ENCODE measurements at regions not wholly inside any gene's neighbourhood (a gene's known extent, or its start where the extent isn't known, plus 50 kb on each side); places are given as distances from the start of the nearest gene placed in this dataset.

- Mint-ChIP-seq H3K36me3 (ENCODE audit: low read depth) (no peaks in the 10 kb centered on the region), H3K9me3 (peaks cover 12% of the 10 kb centered on the region), H3K27ac (no peak overlapping the region), H3K27me3 (no peaks in the 10 kb centered on the region), H3K4me1 (ENCODE audit: low read depth) (no peaks in the 10 kb centered on the region), H3K4me3 (no peak overlapping the region)
- intact Hi-C loops (cut with micrococcal nuclease), result no loop called here
Observed at GRCh38 chr4:96146686-96147085, 306.8 kb downstream of the PDHA2 start.

DNA sequence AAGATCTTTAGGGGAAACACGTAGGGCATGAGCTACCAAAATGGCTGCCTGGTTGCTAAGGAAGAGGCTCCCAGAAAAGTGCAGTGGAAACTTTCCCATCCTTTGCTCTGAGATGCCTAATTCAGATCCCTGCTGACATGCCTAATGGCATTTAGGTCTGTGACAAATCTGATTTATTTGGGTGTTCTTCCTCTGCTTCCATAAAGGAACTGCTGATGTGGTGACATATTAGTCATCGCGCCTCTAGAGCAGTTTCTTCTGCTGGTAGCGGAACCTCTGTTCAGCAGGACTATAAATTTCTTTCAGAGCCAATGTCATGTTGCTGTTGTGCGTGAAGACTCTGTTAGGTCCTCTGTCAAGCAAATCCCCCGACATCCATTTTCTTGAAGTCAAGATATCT is 310.0 kb downstream of the PDHA2 start:
- H3K4me1 Mint-ChIP-seq (ENCODE audit: low read depth), result no peaks in the 10 kb centered on the region
- H3K9me3 Mint-ChIP-seq, result peaks cover 7% of the 10 kb centered on the region
- no peaks in the 10 kb centered on the region for H3K36me3 Mint-ChIP-seq (ENCODE audit: low read depth)
- H3K4me3 Mint-ChIP-seq, result no peak overlapping the region
- intact Hi-C loops (cut with micrococcal nuclease), result no loop called here
- H3K27ac Mint-ChIP-seq, result no peak overlapping the region
- no peaks in the 10 kb centered on the region for H3K27me3 Mint-ChIP-seq

DNA sequence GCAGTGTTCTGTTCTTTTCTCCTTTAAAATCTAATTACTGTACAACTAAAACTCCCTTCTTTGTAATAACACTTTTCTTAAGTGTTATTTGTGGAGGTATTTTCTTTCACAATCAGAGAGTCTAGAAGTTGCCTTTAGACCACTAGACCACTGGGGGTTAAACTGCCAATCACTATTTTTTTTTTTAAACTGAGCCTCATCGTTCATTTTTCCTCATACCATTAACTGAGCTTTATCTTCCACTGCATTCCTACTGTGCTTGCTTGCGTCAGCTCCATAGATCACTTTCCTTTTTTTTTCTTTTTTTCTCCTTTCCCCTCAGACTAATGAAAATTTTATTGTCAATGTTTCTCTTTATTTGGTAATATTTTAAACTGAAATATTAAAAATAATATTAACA is 310.6 kb downstream of the PDHA2 start:
- Mint-ChIP-seq H3K4me3 (no peak overlapping the region), H3K9me3 (peaks cover 7% of the 10 kb centered on the region), H3K27me3 (no peaks in the 10 kb centered on the region), H3K27ac (no peak overlapping the region), H3K36me3 (ENCODE audit: low read depth) (no peaks in the 10 kb centered on the region), H3K4me1 (ENCODE audit: low read depth) (no peaks in the 10 kb centered on the region)
- intact Hi-C loops (cut with micrococcal nuclease), result no loop called here

DNA sequence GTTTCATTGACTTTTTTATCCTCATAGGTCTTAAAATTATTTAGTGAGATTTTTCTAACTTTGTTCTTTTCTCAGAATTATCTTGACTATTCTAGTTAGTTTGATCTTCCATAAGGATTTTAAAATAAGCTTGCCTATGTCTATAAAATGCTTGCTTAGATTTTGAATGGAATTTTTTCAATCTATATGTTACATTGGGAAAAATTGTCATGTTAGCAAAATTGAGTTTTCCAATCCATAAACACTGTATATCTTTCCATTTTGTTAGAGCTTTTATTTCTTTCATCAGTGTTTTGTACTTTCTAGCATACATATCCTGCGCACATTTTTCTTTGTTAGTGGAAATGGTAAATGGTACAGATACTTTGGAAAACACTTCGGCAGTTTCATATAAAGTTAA is 312.9 kb downstream of the PDHA2 start:
- Mint-ChIP-seq H3K4me1 (ENCODE audit: low read depth) (no peaks in the 10 kb centered on the region), H3K9me3 (peaks cover under 1% of the 10 kb centered on the region), H3K27ac (no peak overlapping the region), H3K4me3 (no peak overlapping the region), H3K27me3 (no peaks in the 10 kb centered on the region), H3K36me3 (ENCODE audit: low read depth) (no peaks in the 10 kb centered on the region)
- intact Hi-C loops (cut with micrococcal nuclease), result no loop called here

GRCh38 chr4:96154676-96155075 is 314.8 kb downstream of the PDHA2 start:
- intact Hi-C loops (cut with micrococcal nuclease), result no loop called here
- no peaks in the 10 kb centered on the region for H3K36me3 Mint-ChIP-seq (ENCODE audit: low read depth)
- H3K4me3 Mint-ChIP-seq, result no peak overlapping the region
- H3K27ac Mint-ChIP-seq, result no peak overlapping the region
- no peaks in the 10 kb centered on the region for H3K4me1 Mint-ChIP-seq (ENCODE audit: low read depth)
- H3K27me3 Mint-ChIP-seq, result no peaks in the 10 kb centered on the region
- H3K9me3 Mint-ChIP-seq, result no peaks in the 10 kb centered on the region

DNA sequence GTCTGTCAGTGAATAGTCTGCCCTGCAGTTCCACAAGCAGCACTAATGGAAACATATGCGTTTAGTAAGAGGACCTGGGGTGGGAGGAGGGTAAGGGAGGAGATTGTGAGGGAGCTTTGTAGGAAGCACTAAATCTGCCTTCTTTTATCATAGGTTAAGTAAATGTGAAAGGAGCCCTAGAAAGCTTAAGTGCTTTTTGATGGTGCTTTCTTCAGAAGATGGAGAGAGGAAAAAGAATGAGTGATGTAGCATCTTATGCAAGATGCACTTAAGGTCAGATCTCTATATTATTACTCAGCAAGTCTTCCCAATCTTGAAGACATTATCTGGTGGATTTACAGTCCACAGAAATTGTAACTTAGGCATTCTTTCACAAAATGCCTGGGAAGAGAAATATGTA is 322.7 kb downstream of the PDHA2 start:
- H3K9me3 Mint-ChIP-seq, result peaks cover 25% of the 10 kb centered on the region
- no peaks in the 10 kb centered on the region for H3K36me3 Mint-ChIP-seq (ENCODE audit: low read depth)
- intact Hi-C loops (cut with micrococcal nuclease), result no loop called here

DNA sequence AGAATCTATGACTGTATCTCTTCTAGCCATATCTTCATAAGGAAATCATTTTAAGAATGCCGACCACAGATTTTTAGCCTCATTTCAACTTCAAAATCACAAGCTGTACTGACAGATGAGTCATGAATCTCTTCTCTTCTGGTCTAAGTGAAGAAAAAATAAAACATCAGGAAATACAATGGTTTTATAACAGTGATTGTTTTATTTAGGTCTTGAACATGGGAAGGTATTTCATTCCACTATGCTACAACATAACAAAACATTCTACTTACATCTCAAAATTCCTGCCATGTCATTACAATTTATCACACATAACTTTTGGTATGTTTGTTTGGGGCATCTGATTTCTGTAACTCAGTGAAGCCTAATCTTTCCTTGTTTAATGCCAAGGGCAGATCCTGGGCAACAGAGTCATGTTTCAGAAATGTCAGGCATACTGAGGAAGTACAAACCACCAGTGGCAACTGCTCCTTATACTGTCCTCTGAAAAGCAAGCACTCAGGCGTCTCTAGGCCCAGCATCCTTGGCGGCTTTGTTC is 325.0 kb downstream of the PDHA2 start:
- intact Hi-C loops (cut with micrococcal nuclease), result no loop called here
- H3K9me3 Mint-ChIP-seq, result peaks cover 25% of the 10 kb centered on the region
- no peaks in the 10 kb centered on the region for H3K4me1 Mint-ChIP-seq (ENCODE audit: low read depth)
- no peak overlapping the region for H3K4me3 Mint-ChIP-seq
- H3K27me3 Mint-ChIP-seq, result no peaks in the 10 kb centered on the region
- H3K36me3 Mint-ChIP-seq (ENCODE audit: low read depth), result no peaks in the 10 kb centered on the region
- no peak overlapping the region for H3K27ac Mint-ChIP-seq

More for the DNA sequence above, 322.7 kb downstream of the PDHA2 start:
- Mint-ChIP-seq H3K27me3 (no peaks in the 10 kb centered on the region), H3K4me3 (no peak overlapping the region), H3K27ac (no peak overlapping the region), H3K4me1 (ENCODE audit: low read depth) (no peaks in the 10 kb centered on the region)

DNA sequence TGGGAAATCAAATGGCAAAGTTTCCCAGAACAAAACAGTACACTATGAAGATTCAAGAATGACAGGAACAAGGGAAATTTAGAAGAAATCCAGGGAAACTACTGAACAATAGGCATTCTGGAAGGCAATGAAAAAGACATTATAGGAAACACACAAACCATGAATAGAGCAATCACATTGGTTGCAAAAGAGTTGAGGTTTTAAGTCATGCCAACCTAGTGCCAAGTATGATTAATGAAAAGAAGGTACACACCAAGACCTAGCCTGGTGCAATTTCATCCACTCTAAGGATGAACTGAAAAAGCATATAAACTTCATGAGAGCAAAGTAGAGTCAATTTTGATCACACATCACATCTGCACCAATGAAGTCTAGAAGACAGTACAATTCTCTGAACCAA is 326.9 kb downstream of the PDHA2 start:
- Mint-ChIP-seq H3K36me3 (ENCODE audit: low read depth) (no peaks in the 10 kb centered on the region), H3K27ac (no peak overlapping the region), H3K4me1 (ENCODE audit: low read depth) (no peaks in the 10 kb centered on the region), H3K27me3 (no peaks in the 10 kb centered on the region), H3K9me3 (peaks cover 26% of the 10 kb centered on the region), H3K4me3 (no peak overlapping the region)
- intact Hi-C loops (cut with micrococcal nuclease), result no loop called here

DNA sequence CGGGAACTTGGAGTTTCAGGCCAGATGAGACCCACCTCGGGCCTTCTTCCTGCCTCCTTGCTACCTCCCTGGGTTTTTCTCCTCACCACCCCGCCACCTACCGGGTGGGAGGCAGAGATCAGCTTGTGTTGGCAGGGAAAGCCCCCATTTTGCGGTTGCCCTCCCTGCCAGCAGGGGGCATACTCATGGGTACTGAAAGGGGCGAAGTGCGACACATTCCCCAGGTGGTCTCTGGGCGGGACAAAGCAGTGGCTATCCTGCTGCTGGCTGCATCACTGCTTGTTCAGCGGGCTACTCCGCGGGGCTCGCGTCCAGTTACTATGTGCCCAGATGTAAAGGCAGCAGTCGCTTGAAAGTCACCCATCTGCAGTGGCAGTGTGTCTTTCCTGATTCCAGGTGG is 330.3 kb downstream of the PDHA2 start:
- Mint-ChIP-seq H3K27me3 (no peaks in the 10 kb centered on the region), H3K4me3 (no peak overlapping the region), H3K9me3 (peaks cover 25% of the 10 kb centered on the region), H3K27ac (no peak overlapping the region), H3K36me3 (ENCODE audit: low read depth) (no peaks in the 10 kb centered on the region), H3K4me1 (ENCODE audit: low read depth) (no peaks in the 10 kb centered on the region)
- intact Hi-C loops (cut with micrococcal nuclease), result no loop called here

- Mint-ChIP-seq H3K4me3 (no peak overlapping the region), H3K27me3 (no peaks in the 10 kb centered on the region), H3K9me3 (peaks cover 19% of the 10 kb centered on the region), H3K27ac (no peak overlapping the region), H3K4me1 (ENCODE audit: low read depth) (no peaks in the 10 kb centered on the region), H3K36me3 (ENCODE audit: low read depth) (no peaks in the 10 kb centered on the region)
- intact Hi-C loops (cut with micrococcal nuclease), result no loop called here
Observed at GRCh38 chr4:96173756-96174155, 333.9 kb downstream of the PDHA2 start.

DNA sequence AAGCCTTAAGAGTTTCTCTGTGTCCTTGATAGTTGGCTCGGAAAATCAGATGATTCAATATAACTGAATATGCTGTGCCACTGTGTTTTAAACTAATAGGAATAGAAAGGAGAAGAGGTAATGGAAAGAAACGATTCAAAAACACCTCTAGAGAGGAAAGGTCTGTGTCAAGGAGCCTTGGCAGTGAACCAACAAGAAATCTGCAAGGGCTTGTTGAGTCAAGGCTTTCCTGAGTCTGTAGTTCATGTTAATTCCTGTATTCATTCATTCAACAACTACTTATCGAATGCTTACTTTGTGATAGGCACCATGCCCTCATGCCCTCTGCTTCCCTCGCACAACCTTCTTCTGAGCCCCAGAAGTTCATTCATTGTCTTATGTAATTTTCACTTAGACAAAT is 336.0 kb downstream of the PDHA2 start:
- Mint-ChIP-seq H3K4me1 (ENCODE audit: low read depth) (no peaks in the 10 kb centered on the region), H3K27me3 (no peaks in the 10 kb centered on the region), H3K9me3 (peaks cover 19% of the 10 kb centered on the region), H3K4me3 (no peak overlapping the region), H3K36me3 (ENCODE audit: low read depth) (no peaks in the 10 kb centered on the region), H3K27ac (no peak overlapping the region)
- intact Hi-C loops (cut with micrococcal nuclease), result no loop called here

DNA sequence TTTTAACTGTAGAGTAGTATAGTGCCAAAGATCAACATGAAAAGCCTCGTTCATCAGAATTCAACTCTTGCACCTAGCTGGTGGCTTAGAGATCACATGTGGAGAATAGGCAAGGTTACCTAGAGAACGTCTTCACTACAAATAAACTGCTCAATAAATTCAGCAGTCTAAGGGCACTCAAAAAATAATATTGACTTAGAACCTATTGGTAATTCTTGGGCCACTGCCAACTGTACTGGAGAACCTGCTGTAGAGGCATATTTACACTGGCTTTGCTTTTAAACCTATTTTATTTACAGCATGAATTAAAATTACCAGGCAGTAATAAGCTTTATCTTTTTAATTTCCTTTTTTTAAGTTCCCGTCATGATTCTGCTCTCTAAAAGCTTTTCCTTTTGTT is 343.7 kb downstream of the PDHA2 start:
- Mint-ChIP-seq H3K4me1 (ENCODE audit: low read depth) (no peaks in the 10 kb centered on the region), H3K27me3 (no peaks in the 10 kb centered on the region), H3K27ac (no peak overlapping the region), H3K4me3 (no peak overlapping the region), H3K36me3 (ENCODE audit: low read depth) (no peaks in the 10 kb centered on the region), H3K9me3 (peaks cover 23% of the 10 kb centered on the region)
- intact Hi-C loops (cut with micrococcal nuclease), result no loop called here

DNA sequence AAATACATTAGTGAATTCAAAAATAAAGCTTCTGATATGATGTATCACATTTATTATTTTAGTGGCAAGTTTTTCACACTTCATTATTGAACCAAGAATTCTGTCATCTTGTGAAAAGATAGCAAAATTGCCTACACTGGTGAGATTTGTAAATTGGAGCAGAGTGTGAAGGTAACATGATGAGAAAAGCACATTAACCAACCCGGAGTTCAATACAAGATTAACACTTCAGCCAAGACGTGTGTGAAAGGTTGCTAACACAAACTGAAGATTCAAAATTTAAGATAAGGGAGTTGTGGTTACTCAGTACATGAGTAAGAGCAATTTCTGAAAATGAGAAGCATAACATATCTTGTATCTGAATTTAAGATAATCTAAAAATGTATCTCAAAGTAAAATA is 346.7 kb downstream of the PDHA2 start:
- Mint-ChIP-seq H3K27ac (no peak overlapping the region), H3K4me3 (no peak overlapping the region), H3K4me1 (ENCODE audit: low read depth) (no peaks in the 10 kb centered on the region), H3K27me3 (no peaks in the 10 kb centered on the region), H3K9me3 (peaks cover 32% of the 10 kb centered on the region), H3K36me3 (ENCODE audit: low read depth) (no peaks in the 10 kb centered on the region)
- intact Hi-C loops (cut with micrococcal nuclease), result no loop called here

DNA sequence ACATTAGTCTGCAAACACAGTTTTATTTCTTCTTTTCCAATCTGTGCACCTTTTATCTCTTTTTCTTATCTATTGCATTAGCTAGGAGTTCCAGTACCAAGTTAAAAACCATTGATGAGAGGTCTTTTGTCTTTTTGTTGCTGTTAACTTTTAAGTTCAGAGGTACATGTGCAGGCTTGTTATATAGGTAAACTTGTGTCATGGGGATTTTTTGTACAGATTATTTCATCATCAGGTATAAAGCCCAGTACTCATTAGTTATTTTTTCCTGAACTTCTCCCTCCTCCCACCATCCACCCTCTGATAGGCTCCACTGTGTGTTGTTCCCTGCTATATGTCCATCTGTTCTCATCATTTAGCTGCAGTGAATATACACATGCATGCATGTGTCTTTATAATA is 349.9 kb downstream of the PDHA2 start:
- Mint-ChIP-seq H3K9me3 (peaks cover 33% of the 10 kb centered on the region), H3K4me3 (no peak overlapping the region)

DNA sequence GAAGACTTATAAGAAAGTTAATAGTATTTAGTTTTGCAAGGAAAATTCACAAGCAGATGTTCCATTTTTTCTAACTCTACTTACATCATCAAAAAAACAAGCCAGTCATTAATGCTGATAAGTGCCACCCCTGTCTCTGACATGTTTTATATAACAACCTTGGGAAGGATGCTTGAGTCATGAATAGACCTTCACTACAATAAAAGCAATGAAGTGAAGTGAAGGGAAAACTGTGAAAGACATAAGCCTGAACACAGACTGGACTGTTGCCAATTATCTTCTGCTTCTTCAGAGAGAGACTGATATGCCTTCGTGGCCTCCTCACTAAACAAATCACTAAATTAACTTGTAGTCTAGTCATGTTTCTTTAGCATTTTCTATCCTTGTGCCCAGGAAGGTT is 353.2 kb downstream of the PDHA2 start:
- H3K36me3 Mint-ChIP-seq (ENCODE audit: low read depth), result no peaks in the 10 kb centered on the region
- intact Hi-C loops (cut with micrococcal nuclease), result no loop called here
- no peaks in the 10 kb centered on the region for H3K4me1 Mint-ChIP-seq (ENCODE audit: low read depth)
- no peak overlapping the region for H3K4me3 Mint-ChIP-seq
- H3K27ac Mint-ChIP-seq, result no peak overlapping the region
- peaks cover 33% of the 10 kb centered on the region for H3K9me3 Mint-ChIP-seq
- H3K27me3 Mint-ChIP-seq, result no peaks in the 10 kb centered on the region

More for the DNA sequence above, 349.9 kb downstream of the PDHA2 start:
- Mint-ChIP-seq H3K36me3 (ENCODE audit: low read depth) (no peaks in the 10 kb centered on the region), H3K27ac (no peak overlapping the region), H3K4me1 (ENCODE audit: low read depth) (no peaks in the 10 kb centered on the region), H3K27me3 (no peaks in the 10 kb centered on the region)
- intact Hi-C loops (cut with micrococcal nuclease), result no loop called here

Measured in dendritic cell treated with granulocyte-macrophage colony-stimulating factor and Interleukin-4, amounts not matched to agents 40 ng/mL and 50 ng/mL, for 4 days (primary cell).